ENCODE measurements at regions not wholly inside any gene's neighbourhood (a gene's known extent, or its start where the extent isn't known, plus 50 kb on each side); places are given as distances from the start of the nearest gene placed in this dataset.

DNA sequence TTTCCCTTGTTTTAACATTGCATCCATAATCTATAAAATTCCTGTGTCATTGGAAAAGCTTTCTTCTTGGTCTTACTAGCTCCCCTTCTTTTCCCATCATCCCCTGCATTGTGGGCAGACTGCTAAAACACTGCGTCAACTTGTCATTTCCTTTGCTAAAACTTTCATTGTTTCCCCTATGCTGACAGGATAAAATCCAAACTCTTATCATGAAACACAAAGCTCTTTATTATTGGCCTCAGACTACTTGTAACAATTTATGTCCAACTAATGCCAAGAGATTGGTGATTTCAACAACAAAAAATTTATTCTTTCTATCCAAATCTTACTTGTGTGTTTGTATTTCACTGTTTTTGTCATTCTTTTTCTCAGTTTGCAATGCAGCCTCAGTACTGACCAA, 339.1 kb downstream of the HGF start:
- Mint-ChIP-seq H3K4me1 (no peaks in the 10 kb centered on the region), H3K27ac (no peak overlapping the region), H3K9me3 (ENCODE audit: insufficient read depth) (no peaks in the 10 kb centered on the region), H3K4me3 (no peak overlapping the region), H3K27me3 (no peaks in the 10 kb centered on the region)
- Histone ChIP-seq H3K4me3 (ENCODE audit: control extremely low read depth in 1 of 5, extremely low read depth in 1 of 5, insufficient read depth in 1 of 5, low read depth in 2 of 5, low read length in 4 of 5) (no peak overlapping the region), H3K79me2 (ENCODE audit: control insufficient read depth, insufficient read depth, low read length) (no peaks in the 10 kb centered on the region), H2AFZ (ENCODE audit: insufficient read depth, low read depth, low read length, poor library complexity, severe bottlenecking) (no peak overlapping the region), H3K4me2 (replicated peaks; ENCODE audit: low read depth, low read length, poor library complexity, severe bottlenecking) (no peak overlapping the region), H3K27me3 (replicated peaks in 1 of 4; ENCODE audit: control extremely low read depth in 1 of 4, control insufficient read depth in 3 of 4, insufficient read depth in 4 of 4, low read length in 3 of 4) (no peaks in the 10 kb centered on the region), H3K36me3 (replicated peaks in 1 of 2; ENCODE audit: control extremely low read depth in 1 of 2, control insufficient read depth in 1 of 2, extremely low read depth in 1 of 2, insufficient read depth in 2 of 2, low read length in 1 of 2) (no peaks in the 10 kb centered on the region), H3K9me3 (ENCODE audit: control extremely low read depth in 1 of 3, control insufficient read depth in 2 of 3, insufficient read depth in 1 of 3, low read length in 2 of 3) (no peaks in the 10 kb centered on the region), H3K27ac (ENCODE audit: low read length in 2 of 2) (no peak overlapping the region), H3K9ac (ENCODE audit: low read length) (no peak overlapping the region), H3K4me1 (ENCODE audit: control insufficient read depth in 2 of 2, insufficient read depth in 2 of 2, low read length in 2 of 2) (no peaks in the 10 kb centered on the region), H4K20me1 (ENCODE audit: control insufficient read depth, insufficient read depth, low read length, poor library complexity, severe bottlenecking) (no peaks in the 10 kb centered on the region)
- no peak for ATAC-seq (ENCODE audit: low read depth)
- 80% methylated on average over 1 of the region's 1 CpG for WGBS (ENCODE audit: insufficient coverage)
- TF ChIP-seq, protein P1, sequence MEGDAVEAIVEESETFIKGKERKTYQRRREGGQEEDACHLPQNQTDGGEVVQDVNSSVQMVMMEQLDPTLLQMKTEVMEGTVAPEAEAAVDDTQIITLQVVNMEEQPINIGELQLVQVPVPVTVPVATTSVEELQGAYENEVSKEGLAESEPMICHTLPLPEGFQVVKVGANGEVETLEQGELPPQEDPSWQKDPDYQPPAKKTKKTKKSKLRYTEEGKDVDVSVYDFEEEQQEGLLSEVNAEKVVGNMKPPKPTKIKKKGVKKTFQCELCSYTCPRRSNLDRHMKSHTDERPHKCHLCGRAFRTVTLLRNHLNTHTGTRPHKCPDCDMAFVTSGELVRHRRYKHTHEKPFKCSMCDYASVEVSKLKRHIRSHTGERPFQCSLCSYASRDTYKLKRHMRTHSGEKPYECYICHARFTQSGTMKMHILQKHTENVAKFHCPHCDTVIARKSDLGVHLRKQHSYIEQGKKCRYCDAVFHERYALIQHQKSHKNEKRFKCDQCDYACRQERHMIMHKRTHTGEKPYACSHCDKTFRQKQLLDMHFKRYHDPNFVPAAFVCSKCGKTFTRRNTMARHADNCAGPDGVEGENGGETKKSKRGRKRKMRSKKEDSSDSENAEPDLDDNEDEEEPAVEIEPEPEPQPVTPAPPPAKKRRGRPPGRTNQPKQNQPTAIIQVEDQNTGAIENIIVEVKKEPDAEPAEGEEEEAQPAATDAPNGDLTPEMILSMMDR (IDR thresholded peaks at IDR 0.05): no peak
- TF ChIP-seq EZH2 (IDR thresholded peaks at IDR 0.05; ENCODE audit: borderline replicate concordance, insufficient read depth, low read depth, low read length, poor library complexity, severe bottlenecking): no peak
- ChIA-PET CTCF (no interaction called here), POLR2A (no interaction called here)
- intact Hi-C loops (cut with micrococcal nuclease): no loop called here
- DNase-seq: no peak

DNA sequence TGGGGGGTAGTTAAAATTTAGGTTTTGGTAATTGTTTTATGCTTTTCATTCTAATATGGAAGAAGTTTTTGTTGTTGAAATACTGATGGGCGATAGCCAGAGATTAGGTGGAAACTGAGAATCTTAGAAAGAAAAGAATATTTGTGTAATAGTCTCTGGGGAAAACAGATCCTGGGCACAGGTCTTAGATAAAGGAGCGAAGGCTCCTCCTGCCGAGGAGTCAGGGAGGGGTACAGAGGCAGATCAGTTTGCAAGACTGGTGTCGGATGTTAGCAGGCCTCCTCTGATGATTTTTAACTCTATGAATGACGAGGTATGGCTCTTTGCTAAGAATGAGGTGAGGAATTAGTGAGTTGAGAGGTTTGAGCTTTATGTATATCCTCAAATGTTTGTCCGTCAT, 339.7 kb downstream of the HGF start:
- intact Hi-C loops (cut with micrococcal nuclease): no loop called here
- no peak overlapping the region for H3K9ac ChIP-seq (ENCODE audit: low read length)

More for the DNA sequence above, 339.7 kb downstream of the HGF start:
- TF ChIP-seq, protein P1 (IDR thresholded peaks at IDR 0.05): no peak
- TF ChIP-seq EZH2 (IDR thresholded peaks at IDR 0.05; ENCODE audit: borderline replicate concordance, insufficient read depth, low read depth, low read length, poor library complexity, severe bottlenecking): no peak
- Histone ChIP-seq H4K20me1 (ENCODE audit: control insufficient read depth, insufficient read depth, low read length, poor library complexity, severe bottlenecking) (no peaks in the 10 kb centered on the region), H3K4me1 (ENCODE audit: control insufficient read depth in 2 of 2, insufficient read depth in 2 of 2, low read length in 2 of 2) (no peaks in the 10 kb centered on the region), H2AFZ (ENCODE audit: insufficient read depth, low read depth, low read length, poor library complexity, severe bottlenecking) (no peak overlapping the region), H3K27ac (ENCODE audit: low read length in 2 of 2) (no peak overlapping the region), H3K9me3 (ENCODE audit: control extremely low read depth in 1 of 3, control insufficient read depth in 2 of 3, insufficient read depth in 1 of 3, low read length in 2 of 3) (no peaks in the 10 kb centered on the region), H3K4me3 (ENCODE audit: control extremely low read depth in 1 of 5, extremely low read depth in 1 of 5, insufficient read depth in 1 of 5, low read depth in 2 of 5, low read length in 4 of 5) (no peak overlapping the region), H3K79me2 (ENCODE audit: control insufficient read depth, insufficient read depth, low read length) (no peaks in the 10 kb centered on the region), H3K27me3 (replicated peaks in 1 of 4; ENCODE audit: control extremely low read depth in 1 of 4, control insufficient read depth in 3 of 4, insufficient read depth in 4 of 4, low read length in 3 of 4) (no peaks in the 10 kb centered on the region), H3K36me3 (replicated peaks in 1 of 2; ENCODE audit: control extremely low read depth in 1 of 2, control insufficient read depth in 1 of 2, extremely low read depth in 1 of 2, insufficient read depth in 2 of 2, low read length in 1 of 2) (no peaks in the 10 kb centered on the region), H3K4me2 (replicated peaks; ENCODE audit: low read depth, low read length, poor library complexity, severe bottlenecking) (no peak overlapping the region)
- no peak for ATAC-seq (ENCODE audit: low read depth)
- no peak overlapping the region for H3K4me3 Mint-ChIP-seq
- H3K9me3 Mint-ChIP-seq (ENCODE audit: insufficient read depth): no peaks in the 10 kb centered on the region
- no peaks in the 10 kb centered on the region for H3K4me1 Mint-ChIP-seq
- 89% methylated on average over 5 of the region's 6 CpGs for WGBS (ENCODE audit: insufficient coverage)
- CTCF ChIA-PET: no interaction called here
- H3K27ac Mint-ChIP-seq: no peak overlapping the region
- DNase-seq: no peak
- H3K27me3 Mint-ChIP-seq: no peaks in the 10 kb centered on the region
- POLR2A ChIA-PET: no interaction called here

All from B cell (primary cell).